Hepatocyte (in vitro differentiated cells): ENCODE measurements at regions not wholly inside any gene's neighbourhood (a gene's known extent, or its start where the extent isn't known, plus 50 kb on each side); places are given as distances from the start of the nearest gene placed in this dataset.

Experiments used
- CTCF ChIP-seq: fragments of 200-600 bp; sonication (generic); IDR thresholded peaks from 2 replicates; pipeline ENCODE4 v1.5.1; 2016; ENCODE audit warnings: antibody characterized with exemption, mild to moderate bottlenecking; ENCODE audit not compliant: poor library complexity
- EZH2 ChIP-seq: fragments of 200-600 bp; sonication (generic); IDR thresholded peaks from 2 replicates; pipeline ENCODE4 v1.6.1; 2016; ENCODE audit warnings: antibody characterized with exemption, mild to moderate bottlenecking, borderline replicate concordance

GRCh38 chr7:93036149-93036640 lies 81.6 kb downstream of the SAMD9 start:
- TF ChIP-seq EZH2: no peak
- no peak for TF ChIP-seq CTCF
